ENCODE measurements at regions not wholly inside any gene's neighbourhood (a gene's known extent, or its start where the extent isn't known, plus 50 kb on each side); places are given as distances from the start of the nearest gene placed in this dataset.

DNA sequence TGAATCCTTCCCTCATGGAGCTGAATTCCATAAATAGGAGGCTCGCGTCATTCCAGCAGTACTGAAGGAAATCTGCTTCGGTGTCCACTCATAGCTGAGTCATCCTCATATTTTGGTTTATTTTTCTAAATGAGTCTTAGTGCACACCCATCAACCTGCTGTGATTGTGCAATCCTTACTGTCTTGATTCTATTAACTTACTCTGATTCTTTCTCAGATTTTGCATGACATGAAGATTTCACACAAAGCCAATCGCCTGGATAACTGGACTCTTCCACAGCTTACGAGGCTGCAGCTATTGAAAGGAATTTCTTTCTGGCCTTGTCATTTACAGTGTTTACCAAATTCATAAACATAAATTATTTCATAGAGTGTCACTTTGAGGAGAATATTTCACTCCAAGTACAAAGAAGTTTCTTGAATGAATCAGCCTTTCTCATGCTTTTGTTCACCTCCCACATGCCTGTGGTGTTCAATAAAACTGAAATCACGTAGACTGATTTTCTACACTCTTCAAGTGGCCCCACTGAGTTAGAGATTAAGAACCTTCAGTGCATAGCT lies 207.6 kb upstream of the SLITRK2 start:
- TF ChIP-seq EZH2 (IDR thresholded peaks at IDR 0.05) (no peak), POLR2AphosphoS5 (IDR thresholded peaks at IDR 0.05; ENCODE audit: borderline replicate concordance, low read depth, low read length) (no peak), FOXP2 (optimal IDR thresholded peaks at IDR 0.05; ENCODE audit: control extremely low read depth, extremely low read length, insufficient read depth) (no peak)
